Stimulated activated CD4-positive, alpha-beta T cell treated with anti-CD3 and anti-CD28 coated beads, Interleukin-15, amount 100 ng/mL, for 24 hours (primary cell): ENCODE measurements at regions not wholly inside any gene's neighbourhood (a gene's known extent, or its start where the extent isn't known, plus 50 kb on each side); places are given as distances from the start of the nearest gene placed in this dataset.
"Not testable (repeated sequence)": the region's sequence is repeated elsewhere in the genome, so short reads cannot be mapped to it uniquely, and the experiment has no call there.

Source experiments
- DNase-seq: peaks from one replicate; pipeline ENCODE4 v3.0.0-alpha.2; 2020

- no peak for DNase-seq
Observed at GRCh38 chr18:34280000-34280399, 55.3 kb upstream of the NOL4 start.

- no peak for DNase-seq
Observed at GRCh38 chr18:34280653-34281052, 55.9 kb upstream of the NOL4 start.

- DNase-seq: no peak
Observed at GRCh38 chr18:34281290-34281689, 56.6 kb upstream of the NOL4 start.

- no peak for DNase-seq
Observed at GRCh38 chr18:34281722-34282121, 57.0 kb upstream of the NOL4 start.

- no peak for DNase-seq
Observed at GRCh38 chr18:34283506-34283905, 58.8 kb upstream of the NOL4 start.

GRCh38 chr18:34287825-34288224, 63.1 kb upstream of the NOL4 start:
- DNase-seq: no peak

GRCh38 chr18:34292594-34292993, 67.9 kb upstream of the NOL4 start:
- DNase-seq: no peak

- DNase-seq: no peak
Observed at GRCh38 chr18:34297287-34297686, 72.6 kb upstream of the NOL4 start.

GRCh38 chr18:34299828-34300227, 75.1 kb upstream of the NOL4 start:
- DNase-seq: no peak

GRCh38 chr18:34311468-34311867, 86.8 kb upstream of the NOL4 start:
- no peak for DNase-seq

- no peak for DNase-seq
Observed at GRCh38 chr18:34314847-34315246, 90.1 kb upstream of the NOL4 start.

GRCh38 chr18:34315591-34316352, 91.1 kb upstream of the NOL4 start:
- no peak for DNase-seq

GRCh38 chr18:34320267-34320666, 95.6 kb upstream of the NOL4 start:
- DNase-seq: no peak

- no peak for DNase-seq
Observed at GRCh38 chr18:34321066-34321465, 96.4 kb upstream of the NOL4 start.

- DNase-seq: peak; percentile 9
Observed at GRCh38 chr18:34322365-34323289, 97.9 kb upstream of the NOL4 start.

GRCh38 chr18:34329840-34330239, 105.1 kb upstream of the NOL4 start:
- DNase-seq: no peak

GRCh38 chr18:34330308-34330707, 105.6 kb upstream of the NOL4 start:
- no peak for DNase-seq

- not testable (repeated sequence) for DNase-seq
Observed at GRCh38 chr18:34330907-34331306, 106.2 kb upstream of the NOL4 start.

GRCh38 chr18:34331343-34331742, 106.6 kb upstream of the NOL4 start:
- DNase-seq: not testable (repeated sequence)

GRCh38 chr18:34339155-34339554, 114.4 kb upstream of the NOL4 start:
- DNase-seq: no peak

GRCh38 chr18:34342960-34343359, 118.2 kb upstream of the NOL4 start:
- no peak for DNase-seq

- DNase-seq: no peak
Observed at GRCh38 chr18:34345738-34346137, 121.0 kb upstream of the NOL4 start.

GRCh38 chr18:34350778-34351177, 126.1 kb upstream of the NOL4 start:
- no peak for DNase-seq
